Fibroblast of lung (primary cell): ENCODE measurements at regions not wholly inside any gene's neighbourhood (a gene's known extent, or its start where the extent isn't known, plus 50 kb on each side); places are given as distances from the start of the nearest gene placed in this dataset.

ENCODE experiments used
- DNase-seq, 2 donors: peaks; one replicate each; pipeline versions ENCODE4 v3.0.0 to v3.0.0-alpha.2; 2010; ENCODE audit warnings: low read depth in 2 of 2
- H2AFZ ChIP-seq: 2 replicates; pipeline ENCODE4 v1.5.1; 2012; ENCODE audit warnings: low read length, control low read depth, inconsistent platforms
- H3K27ac ChIP-seq: 2 replicates; pipeline ENCODE4 v1.5.1; 2011; ENCODE audit warnings: low read length, control low read depth; ENCODE audit not compliant: insufficient read depth
- H3K27me3 ChIP-seq: 2 replicates; pipeline ENCODE4 v1.5.1; 2011; ENCODE audit warnings: mild to moderate bottlenecking, low read length; ENCODE audit not compliant: control insufficient read depth, insufficient read depth
- H3K36me3 ChIP-seq: 2 replicates; pipeline ENCODE4 v1.5.1; 2011; ENCODE audit warnings: low read length; ENCODE audit not compliant: control insufficient read depth, insufficient read depth
- H3K4me1 ChIP-seq: 2 replicates; pipeline ENCODE4 v1.5.1; 2011; ENCODE audit warnings: low read length; ENCODE audit not compliant: control insufficient read depth, insufficient read depth; ENCODE audit errors: extremely low read depth
- H3K4me2 ChIP-seq: 2 replicates; pipeline ENCODE4 v1.5.1; 2011; ENCODE audit warnings: low read length, control low read depth; ENCODE audit not compliant: insufficient read depth; ENCODE audit errors: extremely low read depth
- H3K4me3 ChIP-seq, 4 experiments: fragments of 200-600 bp in 1 of 4; sonication (generic) in 1 of 4; replicated peaks in 1 of 4; 2 replicates each; pipeline ENCODE4 v1.5.1; 2011 to 2016; ENCODE audit warnings: low read length in 4 of 4, low read depth in 3 of 4, mild to moderate bottlenecking in 3 of 4, control low read depth in 2 of 4, inconsistent platforms in 1 of 4, mixed read lengths in 1 of 4; ENCODE audit not compliant: insufficient read depth in 1 of 4; ENCODE audit errors: control extremely low read depth in 1 of 4
- H3K79me2 ChIP-seq: 2 replicates; pipeline ENCODE4 v1.5.1; 2012; ENCODE audit warnings: mild to moderate bottlenecking, low read length, inconsistent platforms; ENCODE audit not compliant: control insufficient read depth, insufficient read depth
- H3K9ac ChIP-seq: 2 replicates; pipeline ENCODE4 v1.5.1; 2011; ENCODE audit warnings: mild to moderate bottlenecking, low read length, control low read depth; ENCODE audit not compliant: insufficient read depth
- H3K9me3 ChIP-seq: 2 replicates; pipeline ENCODE4 v1.5.1; 2012; ENCODE audit warnings: low read depth, low read length; ENCODE audit not compliant: control insufficient read depth, insufficient read depth
- H4K20me1 ChIP-seq: 2 replicates; pipeline ENCODE4 v1.5.1; 2011; ENCODE audit warnings: low read length; ENCODE audit not compliant: control insufficient read depth, insufficient read depth; ENCODE audit errors: extremely low read depth
- EZH2 ChIP-seq: IDR thresholded peaks from 2 replicates; pipeline ENCODE4 v1.5.1; 2012; ENCODE audit warnings: low read length, control low read depth, mild to moderate bottlenecking; ENCODE audit errors: missing control alignments
- TF ChIP-seq, protein P1 (sequence below), 2 donors: IDR thresholded peaks in 1 of 2; conservative IDR thresholded peaks in 1 of 2; 1 replicate in 1 of 2; 2 replicates in 1 of 2; pipeline ENCODE4 v1.5.1; 2011 to 2012; ENCODE audit warnings: low read length in 2 of 2, control low read depth in 1 of 2, inconsistent platforms in 1 of 2, low read depth in 1 of 2, mild to moderate bottlenecking in 1 of 2

- H4K20me1 ChIP-seq, result no peaks in the 10 kb centered on the region
- TF ChIP-seq, protein P1, sequence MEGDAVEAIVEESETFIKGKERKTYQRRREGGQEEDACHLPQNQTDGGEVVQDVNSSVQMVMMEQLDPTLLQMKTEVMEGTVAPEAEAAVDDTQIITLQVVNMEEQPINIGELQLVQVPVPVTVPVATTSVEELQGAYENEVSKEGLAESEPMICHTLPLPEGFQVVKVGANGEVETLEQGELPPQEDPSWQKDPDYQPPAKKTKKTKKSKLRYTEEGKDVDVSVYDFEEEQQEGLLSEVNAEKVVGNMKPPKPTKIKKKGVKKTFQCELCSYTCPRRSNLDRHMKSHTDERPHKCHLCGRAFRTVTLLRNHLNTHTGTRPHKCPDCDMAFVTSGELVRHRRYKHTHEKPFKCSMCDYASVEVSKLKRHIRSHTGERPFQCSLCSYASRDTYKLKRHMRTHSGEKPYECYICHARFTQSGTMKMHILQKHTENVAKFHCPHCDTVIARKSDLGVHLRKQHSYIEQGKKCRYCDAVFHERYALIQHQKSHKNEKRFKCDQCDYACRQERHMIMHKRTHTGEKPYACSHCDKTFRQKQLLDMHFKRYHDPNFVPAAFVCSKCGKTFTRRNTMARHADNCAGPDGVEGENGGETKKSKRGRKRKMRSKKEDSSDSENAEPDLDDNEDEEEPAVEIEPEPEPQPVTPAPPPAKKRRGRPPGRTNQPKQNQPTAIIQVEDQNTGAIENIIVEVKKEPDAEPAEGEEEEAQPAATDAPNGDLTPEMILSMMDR (conservative IDR thresholded peaks at IDR 0.05 in 1 of 2, IDR thresholded peaks at IDR 0.05 in 1 of 2; ENCODE audit: low read depth in 1 of 2, low read length in 2 of 2), result no peak
- no peak for TF ChIP-seq EZH2
- no peak overlapping the region for H2AFZ ChIP-seq
- H3K27ac ChIP-seq, result no peak overlapping the region
- no peaks in the 10 kb centered on the region for H3K79me2 ChIP-seq
- H3K4me3 ChIP-seq, result no peak overlapping the region
- H3K27me3 ChIP-seq, result no peaks in the 10 kb centered on the region
- H3K36me3 ChIP-seq, result no peaks in the 10 kb centered on the region
- H3K4me2 ChIP-seq, result no peak overlapping the region
- no peak for DNase-seq
- no peak overlapping the region for H3K9ac ChIP-seq
- H3K4me1 ChIP-seq, result no peaks in the 10 kb centered on the region
- no peaks in the 10 kb centered on the region for H3K9me3 ChIP-seq
Measured at GRCh38 chr21:35948982-35949381, 111.3 kb downstream of the SETD4 start.

DNA sequence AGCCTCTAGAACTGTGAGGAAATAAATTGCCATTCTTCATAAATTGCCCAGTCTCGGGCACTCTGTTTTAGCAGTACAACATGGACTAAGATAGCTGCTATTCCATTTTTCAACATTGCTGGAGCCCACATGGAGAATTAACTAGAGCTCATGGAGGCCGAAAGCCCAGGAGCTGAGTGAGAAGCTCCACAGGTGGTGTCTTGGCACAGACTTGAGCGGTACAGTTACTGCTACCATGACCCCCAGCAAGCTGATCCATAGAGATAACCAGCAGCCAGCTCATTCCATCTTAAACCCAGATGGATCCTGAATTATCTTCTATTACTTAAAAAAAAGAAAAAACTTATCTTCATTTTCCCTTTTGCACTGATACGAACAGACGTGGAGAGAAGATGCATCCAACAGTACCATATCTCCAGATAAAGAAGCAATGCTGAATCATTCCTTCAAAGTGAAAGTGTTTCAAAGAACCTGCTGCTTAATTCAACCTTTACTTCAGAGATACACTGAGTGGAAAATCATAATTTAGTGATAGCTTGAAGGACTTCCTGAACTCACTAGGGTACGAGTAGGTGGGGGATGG lies 115.1 kb downstream of the SETD4 start:
- DNase-seq, result no peak
- no peak for TF ChIP-seq EZH2
- TF ChIP-seq, protein P1 (conservative IDR thresholded peaks at IDR 0.05 in 1 of 2, IDR thresholded peaks at IDR 0.05 in 1 of 2; ENCODE audit: low read depth in 1 of 2, low read length in 2 of 2), result no peak
- Histone ChIP-seq H3K4me1 (no peaks in the 10 kb centered on the region), H3K9ac (no peak overlapping the region), H3K9me3 (no peaks in the 10 kb centered on the region), H2AFZ (no peak overlapping the region), H3K36me3 (no peaks in the 10 kb centered on the region), H3K27me3 (no peaks in the 10 kb centered on the region), H4K20me1 (no peaks in the 10 kb centered on the region), H3K27ac (no peak overlapping the region), H3K4me2 (no peak overlapping the region), H3K79me2 (no peaks in the 10 kb centered on the region), H3K4me3 (no peak overlapping the region)

- Histone ChIP-seq H4K20me1 (no peaks in the 10 kb centered on the region), H3K36me3 (no peaks in the 10 kb centered on the region), H3K4me2 (no peak overlapping the region), H3K9me3 (no peaks in the 10 kb centered on the region), H3K4me3 (no peak overlapping the region), H3K79me2 (no peaks in the 10 kb centered on the region), H3K27ac (no peak overlapping the region), H2AFZ (no peak overlapping the region), H3K9ac (no peak overlapping the region), H3K4me1 (no peaks in the 10 kb centered on the region), H3K27me3 (no peaks in the 10 kb centered on the region)
- no peak for TF ChIP-seq EZH2
- TF ChIP-seq, protein P1 (conservative IDR thresholded peaks at IDR 0.05 in 1 of 2, IDR thresholded peaks at IDR 0.05 in 1 of 2; ENCODE audit: low read depth in 1 of 2, low read length in 2 of 2), result no peak
- DNase-seq, result no peak
Measured at GRCh38 chr21:35943752-35944151, 116.6 kb downstream of the SETD4 start.
